HEK293T (cell line): ENCODE measurements at regions not wholly inside any gene's neighbourhood (a gene's known extent, or its start where the extent isn't known, plus 50 kb on each side); places are given as distances from the start of the nearest gene placed in this dataset.

ENCODE experiments used
- ARNT ChIP-seq: fragments of 450-650 bp; IDR thresholded peaks from 2 replicates; pipeline ENCODE4 v1.6.1; 2017; ENCODE audit warnings: mild to moderate bottlenecking
- BHLHE40 ChIP-seq: fragments of 450-650 bp; IDR thresholded peaks from 2 replicates; pipeline ENCODE4 v1.6.1; 2016; ENCODE audit warnings: mild to moderate bottlenecking, moderate library complexity, borderline replicate concordance
- ELF4 ChIP-seq: fragments of 450-650 bp; IDR thresholded peaks from 2 replicates; pipeline ENCODE4 v1.6.1; 2017; ENCODE audit warnings: antibody characterized with exemption
- FOXA1 ChIP-seq: fragments of 450-650 bp; IDR thresholded peaks from 2 replicates; pipeline ENCODE4 v1.6.1; 2016; ENCODE audit warnings: mild to moderate bottlenecking
- FOXM1 ChIP-seq: fragments of 450-650 bp; IDR thresholded peaks from 2 replicates; pipeline ENCODE4 v1.6.1; 2017; ENCODE audit warnings: mild to moderate bottlenecking, borderline replicate concordance
- L3MBTL2 ChIP-seq: fragments of 450-650 bp; conservative IDR thresholded peaks from 2 replicates; pipeline ENCODE4 v1.6.1; 2016; ENCODE audit warnings: mild to moderate bottlenecking
- LEF1 ChIP-seq: fragments of 450-650 bp; IDR thresholded peaks from 2 replicates; pipeline ENCODE4 v1.6.1; 2017; ENCODE audit warnings: mild to moderate bottlenecking, borderline replicate concordance
- PKNOX1 ChIP-seq: fragments of 450-650 bp; IDR thresholded peaks from 2 replicates; pipeline ENCODE4 v1.6.1; 2016
- SP1 ChIP-seq: fragments of 450-650 bp; IDR thresholded peaks from 2 replicates; pipeline ENCODE4 v1.6.1; 2017
- SUZ12 ChIP-seq: fragments of 450-650 bp; IDR thresholded peaks from 2 replicates; pipeline ENCODE4 v1.6.1; 2016; ENCODE audit warnings: mild to moderate bottlenecking
- TARDBP ChIP-seq: fragments of 450-650 bp; IDR thresholded peaks from 2 replicates; pipeline ENCODE4 v1.6.1; 2016
- ZNF384 ChIP-seq: fragments of 450-650 bp; IDR thresholded peaks from 2 replicates; pipeline ENCODE4 v1.6.1; 2016

GRCh38 chr2:3005859-3006501 is 371.6 kb downstream of the EIPR1 start:
- TF ChIP-seq FOXA1 (no peak), ELF4 (no peak), ARNT (no peak), SP1 (no peak), FOXM1 (no peak), BHLHE40 (no peak), TARDBP (no peak), PKNOX1 (no peak), LEF1 (no peak), ZNF384 (no peak), SUZ12 (no peak), L3MBTL2 (no peak)
